ENCODE measurements at regions not wholly inside any gene's neighbourhood (a gene's known extent, or its start where the extent isn't known, plus 50 kb on each side); places are given as distances from the start of the nearest gene placed in this dataset.

DNA sequence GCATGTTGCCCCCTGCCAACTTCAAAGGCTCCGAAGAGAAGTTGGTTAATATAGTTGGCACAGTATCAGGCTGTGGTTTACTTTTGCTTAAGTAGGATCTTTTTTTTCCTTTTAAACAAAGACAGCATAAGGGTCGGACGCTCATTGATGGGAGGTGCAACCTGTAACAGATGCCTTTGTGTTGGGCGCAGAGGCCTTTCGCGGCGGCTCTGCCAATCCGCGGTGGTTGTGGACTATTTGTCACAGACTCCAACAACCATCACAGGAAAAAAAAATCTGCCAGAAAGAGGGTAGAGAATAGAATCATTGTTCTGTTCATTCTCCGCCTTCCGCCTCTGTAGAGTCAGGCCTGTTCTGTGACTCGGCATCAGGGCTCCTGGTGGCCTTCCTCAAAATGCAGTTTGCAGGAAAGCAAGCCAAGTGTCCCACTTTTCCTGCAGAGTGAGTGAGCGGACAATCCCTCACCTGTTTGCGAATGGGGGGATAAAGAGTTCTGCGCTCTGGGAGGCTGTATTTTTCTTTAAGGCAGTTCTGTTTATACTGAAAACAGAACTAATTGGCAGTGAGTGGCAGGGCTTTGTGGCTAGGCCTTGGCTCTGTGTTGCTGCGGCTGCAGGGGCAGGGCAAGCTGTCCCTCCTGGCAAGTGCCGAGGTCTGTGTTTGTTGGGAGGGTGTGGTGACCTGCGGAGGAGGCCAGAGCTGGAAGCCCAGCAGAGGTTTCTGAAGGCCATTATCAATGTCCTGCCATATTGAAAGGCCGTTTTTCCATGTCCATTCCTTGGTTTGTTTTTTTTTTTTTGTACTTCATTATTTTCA lies 83.0 kb upstream of the PIWIL1 start:
- CTCF ChIA-PET = interaction anchor here (0.7 kb wide), 1 partner anchor 10 kb away, joined by 3 read pairs; no protein-coding TSS in a partner anchor
- POLR2A ChIA-PET = no interaction called here

- POLR2A ChIA-PET = no interaction called here
- CTCF ChIA-PET = no interaction called here
Observed at GRCh38 chr12:130258863-130259262, 78.8 kb upstream of the PIWIL1 start.

DNA sequence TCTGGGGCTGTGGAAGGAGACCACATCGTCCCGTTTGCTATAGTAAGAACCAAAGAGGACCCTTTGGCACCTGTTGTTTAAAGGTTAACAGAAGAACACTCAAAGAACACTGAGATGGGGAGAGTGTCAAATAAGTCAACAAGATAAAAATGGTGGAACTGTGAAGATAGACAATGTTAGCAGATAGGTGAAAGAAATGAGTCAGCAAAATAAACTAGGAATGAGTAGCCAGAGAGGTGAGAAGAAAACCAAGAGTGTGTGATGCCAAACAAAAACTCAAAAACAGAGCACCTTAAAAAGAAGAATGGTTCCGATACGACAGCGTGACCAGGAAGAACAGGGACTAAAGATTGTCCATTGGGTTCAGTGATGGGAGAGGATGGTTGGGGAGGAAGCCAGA lies 74.7 kb upstream of the PIWIL1 start:
- ChIA-PET CTCF (no interaction called here), POLR2A (no interaction called here)

DNA sequence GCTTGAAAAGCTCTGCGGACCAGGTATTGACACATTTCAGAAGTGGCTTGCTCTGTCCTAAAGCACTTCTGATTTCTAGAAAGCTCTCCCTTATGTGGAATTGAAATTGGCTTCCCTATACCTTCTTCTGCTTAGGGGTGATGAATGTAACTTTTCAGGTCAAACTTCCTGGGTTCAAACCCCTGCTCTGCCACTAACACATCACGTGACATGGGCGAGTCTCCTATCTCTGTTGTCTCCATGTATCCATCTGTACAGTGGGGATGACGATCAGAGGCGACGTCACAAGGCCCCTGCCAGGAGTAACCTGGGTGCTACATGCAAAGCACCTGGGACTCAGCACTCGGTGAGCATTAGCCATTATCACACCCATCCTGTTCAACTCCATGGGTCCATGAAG lies 73.7 kb upstream of the PIWIL1 start:
- CTCF ChIA-PET = no interaction called here
- POLR2A ChIA-PET = no interaction called here

GRCh38 chr12:130266751-130267150 lies 70.9 kb upstream of the PIWIL1 start:
- ChIA-PET CTCF (no interaction called here), POLR2A (no interaction called here)

- CTCF ChIA-PET = interaction anchor here (0.7 kb wide), 1 partner anchor 536 kb away, joined by 3 read pairs; no protein-coding TSS in a partner anchor
- POLR2A ChIA-PET = no interaction called here
Observed at GRCh38 chr12:130280231-130280630, 57.5 kb upstream of the PIWIL1 start.

GRCh38 chr12:130280742-130281141 lies 56.9 kb upstream of the PIWIL1 start:
- CTCF ChIA-PET = interaction anchor here (0.7 to 0.8 kb wide), 2 partner anchors 56 to 118 kb away, joined by 3 read pairs; partner anchors contain the start of gene FZD10
- POLR2A ChIA-PET = no interaction called here

DNA sequence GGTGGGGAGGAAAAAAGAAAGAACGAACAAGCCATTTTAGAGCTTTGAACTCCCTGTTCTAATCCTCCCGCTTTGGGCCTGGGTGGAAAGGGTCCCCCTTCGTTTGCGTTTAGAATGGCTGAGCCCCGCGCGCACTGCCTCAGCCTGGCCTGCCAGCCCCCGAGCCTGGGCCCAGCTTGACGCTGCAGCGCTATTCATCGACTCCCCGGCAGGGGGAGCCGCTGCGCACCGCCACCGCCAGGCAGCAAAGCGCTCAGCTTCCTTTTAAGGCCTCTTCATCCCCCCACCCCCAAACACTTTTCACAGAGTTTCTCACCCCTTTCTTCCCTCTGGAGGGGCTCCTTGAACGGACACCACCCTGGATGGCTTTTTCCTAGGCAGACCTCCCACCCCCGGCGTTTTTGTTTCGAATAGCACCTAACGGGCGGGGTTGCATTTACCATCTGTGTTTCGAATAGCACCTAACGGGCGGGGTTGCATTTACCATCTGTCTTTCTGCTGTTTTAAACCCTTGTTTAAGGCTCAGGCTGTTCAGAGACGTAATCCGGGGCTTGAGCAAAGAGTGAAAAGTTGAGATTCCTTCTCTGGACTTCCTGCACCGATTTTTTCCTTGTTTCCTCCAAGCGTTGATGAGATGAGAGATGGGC lies 56.4 kb upstream of the PIWIL1 start:
- ChIA-PET CTCF (interaction anchor here (0.7 to 0.8 kb wide), 2 partner anchors 56 to 119 kb away, joined by 3 read pairs; partner anchors contain the start of gene FZD10), POLR2A (no interaction called here)

DNA sequence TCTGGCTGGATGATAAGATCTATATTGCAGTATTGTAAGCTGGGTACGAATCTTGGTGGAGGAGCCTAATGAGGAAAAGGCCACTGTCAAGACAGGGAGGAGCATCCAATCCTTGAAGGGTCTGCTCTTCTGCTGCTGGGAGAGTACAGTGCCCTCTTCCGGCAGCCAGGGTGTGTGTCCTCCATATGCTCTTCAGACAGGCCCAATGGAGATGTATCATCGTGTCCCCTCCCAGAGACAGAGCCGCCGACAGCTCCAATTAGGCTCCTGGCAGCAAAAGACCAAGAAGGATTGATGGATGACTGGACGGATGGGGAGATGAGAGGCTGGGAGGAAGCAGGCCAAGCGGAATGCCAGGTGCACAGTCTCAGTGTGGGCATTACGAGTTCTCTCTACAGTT lies 51.6 kb upstream of the PIWIL1 start:
- CTCF ChIA-PET = no interaction called here
- POLR2A ChIA-PET = no interaction called here

- CTCF ChIA-PET = no interaction called here
- POLR2A ChIA-PET = no interaction called here
Observed at GRCh38 chr12:130286741-130287440, 50.8 kb upstream of the PIWIL1 start.
